HepG2 (cell line): ENCODE measurements at regions not wholly inside any gene's neighbourhood (a gene's known extent, or its start where the extent isn't known, plus 50 kb on each side); places are given as distances from the start of the nearest gene placed in this dataset.

Experiments
- ATAC-seq: fragments of 200-7000 bp; cut with Tn5 transposase; 3 replicates; pipeline ENCODE4 v1.9.1; 2020; ENCODE audit warnings: mild to moderate bottlenecking, moderate library complexity
- BruUV-seq: library from RNA; stranded (reverse); fragments of 400-500 nt; replicated peaks from 2 replicates; lab custom pipeline; 2021; lab: Mats Ljungman, UMichigan
- CTCF ChIA-PET: fragments of 300-600 bp; formaldehyde crosslinking; extraction: SDS; loops from one replicate; lab custom pipeline; 2021; ENCODE audit warnings: low total read pairs, inconsistent platforms, low intra/inter-chr PET ratio; lab: Yijun Ruan, JAX
- POLR2A ChIA-PET: fragments of 350-600 bp; sonication (Branson Sonifier 250); formaldehyde crosslinking; loops from one replicate; lab custom pipeline; 2020; ENCODE audit warnings: antibody characterized with exemption, inconsistent platforms; lab: Yijun Ruan, JAX
- DNase-seq: peaks from one replicate; pipeline ENCODE4 v3.0.0-alpha.2; 2015; ENCODE audit warnings: low spot score
- FAIRE-seq: peaks from 3 replicates; lab custom pipeline; 2011; peaks lifted over from hg19 to GRCh38; lab: Jason Lieb, UNC
- H2AFZ ChIP-seq: one replicate; pipeline ENCODE4 v1.6.1; 2011; ENCODE audit warnings: low read length, inconsistent platforms
- H3K27ac ChIP-seq: fragments of 300-600 bp; 3 replicates; pipeline ENCODE4 v1.8.0; 2011; ENCODE audit warnings: mixed run types, mild to moderate bottlenecking, mixed read lengths, low read length, inconsistent platforms; ENCODE audit not compliant: insufficient read depth; ENCODE audit errors: extremely low read length
- H3K27me3 ChIP-seq, 2 experiments: fragments of 200-600 bp in 1 of 2; 2 replicates in 1 of 2; 3 replicates in 1 of 2; pipeline versions ENCODE4 v1.6.0 to v1.8.0; 2011; ENCODE audit warnings: low read length in 2 of 2, mild to moderate bottlenecking in 2 of 2, moderate library complexity in 2 of 2, inconsistent platforms in 1 of 2; ENCODE audit not compliant: insufficient read depth in 2 of 2, control insufficient read depth in 1 of 2
- H3K36me3 ChIP-seq, 2 experiments: fragments of 200-600 bp in 1 of 2; replicated peaks in 1 of 2; 2 replicates in 1 of 2; 3 replicates in 1 of 2; pipeline versions ENCODE4 v1.5.1 to v1.8.0; 2011; ENCODE audit warnings: low read length in 2 of 2, inconsistent platforms in 1 of 2; ENCODE audit not compliant: insufficient read depth in 2 of 2, control insufficient read depth in 1 of 2
- H3K4me1 ChIP-seq: 2 replicates; pipeline ENCODE4 v1.5.1; 2012; ENCODE audit warnings: low read length, inconsistent platforms; ENCODE audit not compliant: insufficient read depth
- H3K4me2 ChIP-seq: 2 replicates; pipeline ENCODE4 v1.6.0; 2011; ENCODE audit warnings: low read depth, low read length, inconsistent platforms
- H3K4me3 ChIP-seq, 3 experiments: fragments of 200-600 bp in 1 of 3; sonication (generic), shearing (Covaris generic) in 1 of 3; replicated peaks in 1 of 3; 2 replicates each; pipeline ENCODE4 v1.5.1; 2011 to 2016; ENCODE audit warnings: low read length in 3 of 3, inconsistent platforms in 2 of 3, low read depth in 2 of 3, mild to moderate bottlenecking in 2 of 3, control low read depth in 1 of 3, mixed read lengths in 1 of 3; ENCODE audit not compliant: insufficient read depth in 1 of 3
- H3K79me2 ChIP-seq: one replicate; pipeline ENCODE4 v1.6.1; 2011; ENCODE audit warnings: low read length, inconsistent platforms; ENCODE audit not compliant: insufficient read depth
- H3K9ac ChIP-seq: 2 replicates; pipeline ENCODE4 v1.6.0; 2011; ENCODE audit warnings: mild to moderate bottlenecking, low read depth, low read length, inconsistent platforms; ENCODE audit not compliant: insufficient read depth
- H3K9me3 ChIP-seq: 2 replicates; pipeline ENCODE4 v1.5.1; 2012; ENCODE audit warnings: mild to moderate bottlenecking, low read length
- H4K20me1 ChIP-seq: 2 replicates; pipeline ENCODE4 v1.6.0; 2011; ENCODE audit warnings: inconsistent platforms, mild to moderate bottlenecking, low read length, moderate library complexity; ENCODE audit not compliant: insufficient read depth
- MAF1 ChIP-seq: sonication (generic); formaldehyde crosslinking; IDR thresholded peaks from 2 replicates; pipeline ENCODE4 v1.5.0; 2020; ENCODE audit warnings: missing genetic modification reagents, borderline replicate concordance
- U2AF1 ChIP-seq: fragments of 200-400 bp; formaldehyde crosslinking; optimal IDR thresholded peaks from 2 replicates; pipeline ENCODE3; 2017; ENCODE audit warnings: mild to moderate bottlenecking, low read depth, low read length
- ZNF782 ChIP-seq: sonication (generic); formaldehyde crosslinking; IDR thresholded peaks from 2 replicates; pipeline ENCODE4 v1.4.0; 2020; ENCODE audit warnings: missing genetic modification reagents, mild to moderate bottlenecking, borderline replicate concordance
- WGBS: methylation state at CpG from one replicate; pipeline ENCODE4 v1.1.6; 2017; ENCODE audit warnings: low lambda C conversion rate; 5-methylcytosine and 5-hydroxymethylcytosine counted together
- in situ Hi-C: cut with HindIII; loops from 2 replicates; pipeline ENCODE4 v1.10.0; 2017; ENCODE audit warnings: low pct_unique_long_range_greater_than_20kb; ENCODE audit not compliant: extremely low pct_ligation_motif_present
- intact Hi-C: fragments of 100-400 bp; cut with micrococcal nuclease; formaldehyde crosslinking; loops from one replicate; pipeline ENCODE4 v1.10.0; 2022; ENCODE audit not compliant: unreplicated experiment
- TF ChIP-seq, protein P1 (sequence below): sonication (generic); IDR thresholded peaks from 2 replicates; pipeline ENCODE4 v1.6.1; 2016; ENCODE audit warnings: low read depth, borderline replicate concordance

DNA sequence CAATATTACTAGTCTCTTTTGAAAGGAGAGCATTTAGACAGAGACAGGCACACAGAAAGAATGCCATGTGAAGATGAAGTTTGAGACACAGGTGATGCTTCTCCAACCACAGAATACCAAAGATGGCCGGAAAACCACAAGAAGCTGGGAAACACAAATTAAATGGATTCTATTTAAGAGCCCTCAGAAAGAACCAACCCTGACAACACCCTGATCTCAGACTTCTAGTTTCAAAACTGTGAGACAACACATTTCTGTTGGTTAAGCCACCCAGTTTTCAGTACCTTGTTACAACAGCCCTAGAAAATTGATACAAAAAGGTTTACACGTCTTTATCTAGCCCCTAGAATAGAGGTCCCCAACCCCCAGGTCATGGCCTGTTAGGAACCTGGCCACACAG is 79.8 kb upstream of the CCNG1 start:
- ChIA-PET CTCF (no interaction called here), POLR2A (no interaction called here)
- no peaks in the 10 kb centered on the region for H4K20me1 ChIP-seq
- H3K79me2 ChIP-seq: no peaks in the 10 kb centered on the region
- BruUV-seq: no TSS peak
- no peak overlapping the region for H3K27ac ChIP-seq
- H3K27me3 ChIP-seq: no peaks in the 10 kb centered on the region
- no peaks in the 10 kb centered on the region for H3K4me1 ChIP-seq
- intact Hi-C loops (no loop called here), in situ Hi-C loops (no loop called here)
- no peak overlapping the region for H2AFZ ChIP-seq
- no peaks in the 10 kb centered on the region for H3K36me3 ChIP-seq
- DNase-seq: no peak
- TF ChIP-seq, protein P1, sequence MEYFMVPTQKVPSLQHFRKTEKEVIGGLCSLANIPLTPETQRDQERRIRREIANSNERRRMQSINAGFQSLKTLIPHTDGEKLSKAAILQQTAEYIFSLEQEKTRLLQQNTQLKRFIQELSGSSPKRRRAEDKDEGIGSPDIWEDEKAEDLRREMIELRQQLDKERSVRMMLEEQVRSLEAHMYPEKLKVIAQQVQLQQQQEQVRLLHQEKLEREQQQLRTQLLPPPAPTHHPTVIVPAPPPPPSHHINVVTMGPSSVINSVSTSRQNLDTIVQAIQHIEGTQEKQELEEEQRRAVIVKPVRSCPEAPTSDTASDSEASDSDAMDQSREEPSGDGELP: no peak
- no peak for FAIRE-seq
- no peaks in the 10 kb centered on the region for H3K9me3 ChIP-seq
- H3K9ac ChIP-seq: no peak overlapping the region
- no peak overlapping the region for H3K4me2 ChIP-seq
- H3K4me3 ChIP-seq: no peak overlapping the region
- ATAC-seq: no peak
- WGBS: 48% methylated on average over 2 of the region's 2 CpGs

DNA sequence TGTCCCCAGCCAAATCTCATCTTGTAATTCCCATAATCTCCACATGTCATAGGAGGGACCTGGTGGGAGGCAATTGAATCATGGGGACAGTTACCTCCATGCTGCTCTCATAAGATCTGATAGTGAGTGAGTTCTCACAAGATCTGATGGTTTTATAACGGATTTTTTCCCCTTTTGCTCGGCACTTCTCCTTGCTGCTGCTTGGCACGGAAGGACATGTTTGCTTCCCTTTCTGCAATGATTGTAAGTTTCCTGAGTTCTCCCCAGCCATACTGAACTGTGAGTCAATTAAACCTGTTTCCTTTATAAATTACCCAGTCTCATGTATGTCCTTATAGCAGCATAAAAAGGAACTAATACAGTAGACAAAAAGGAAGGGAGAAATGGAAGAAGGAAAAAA is 76.7 kb upstream of the CCNG1 start:
- no peak for ATAC-seq
- ChIA-PET CTCF (no interaction called here), POLR2A (no interaction called here)
- no peak for TF ChIP-seq U2AF1
- no peak for TF ChIP-seq MAF1 (CRISPR knock-in tag)
- TF ChIP-seq ZNF782: no peak
- H2AFZ ChIP-seq: no peak overlapping the region
- no peaks in the 10 kb centered on the region for H3K9me3 ChIP-seq
- H3K4me1 ChIP-seq: no peaks in the 10 kb centered on the region
- no peaks in the 10 kb centered on the region for H3K27me3 ChIP-seq
- 10% methylated on average over 3 of the region's 3 CpGs for WGBS
- H3K9ac ChIP-seq: no peak overlapping the region
- no peak overlapping the region for H3K4me3 ChIP-seq
- intact Hi-C loops: no loop called here
- no peak overlapping the region for H3K27ac ChIP-seq
- no peak overlapping the region for H3K4me2 ChIP-seq
- DNase-seq: no peak
- no peaks in the 10 kb centered on the region for H3K79me2 ChIP-seq
- FAIRE-seq: no peak
- in situ Hi-C loops: no loop called here
- no peaks in the 10 kb centered on the region for H3K36me3 ChIP-seq
- no TSS peak for BruUV-seq
- H4K20me1 ChIP-seq: no peaks in the 10 kb centered on the region
